Renal cortical epithelial cell (primary cell): ENCODE measurements at regions not wholly inside any gene's neighbourhood (a gene's known extent, or its start where the extent isn't known, plus 50 kb on each side); places are given as distances from the start of the nearest gene placed in this dataset.

Source experiments
- DNase-seq: peaks from one replicate; pipeline ENCODE4 v3.0.0-alpha.2; 2011; ENCODE audit warnings: low read depth

DNA sequence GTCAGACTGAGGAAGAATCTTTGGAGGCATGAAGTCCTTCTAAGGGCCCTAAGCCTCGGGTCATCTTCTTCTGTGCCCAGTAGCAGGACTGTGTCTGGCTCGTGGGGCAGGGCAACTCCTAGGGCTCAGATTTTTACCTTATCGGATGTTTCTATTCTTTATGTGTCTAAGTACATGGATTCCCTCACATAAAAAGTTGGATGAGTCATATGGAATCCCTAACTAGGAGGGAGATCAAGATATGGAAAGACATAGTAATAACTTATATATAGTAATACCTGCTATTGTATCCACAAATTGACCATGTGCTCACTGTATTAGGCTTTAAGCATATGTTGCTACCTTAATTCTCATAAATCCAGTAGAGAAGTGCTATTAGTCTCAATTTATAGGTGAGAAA is 364.5 kb upstream of the CAMK1G start:
- no peak for DNase-seq

DNA sequence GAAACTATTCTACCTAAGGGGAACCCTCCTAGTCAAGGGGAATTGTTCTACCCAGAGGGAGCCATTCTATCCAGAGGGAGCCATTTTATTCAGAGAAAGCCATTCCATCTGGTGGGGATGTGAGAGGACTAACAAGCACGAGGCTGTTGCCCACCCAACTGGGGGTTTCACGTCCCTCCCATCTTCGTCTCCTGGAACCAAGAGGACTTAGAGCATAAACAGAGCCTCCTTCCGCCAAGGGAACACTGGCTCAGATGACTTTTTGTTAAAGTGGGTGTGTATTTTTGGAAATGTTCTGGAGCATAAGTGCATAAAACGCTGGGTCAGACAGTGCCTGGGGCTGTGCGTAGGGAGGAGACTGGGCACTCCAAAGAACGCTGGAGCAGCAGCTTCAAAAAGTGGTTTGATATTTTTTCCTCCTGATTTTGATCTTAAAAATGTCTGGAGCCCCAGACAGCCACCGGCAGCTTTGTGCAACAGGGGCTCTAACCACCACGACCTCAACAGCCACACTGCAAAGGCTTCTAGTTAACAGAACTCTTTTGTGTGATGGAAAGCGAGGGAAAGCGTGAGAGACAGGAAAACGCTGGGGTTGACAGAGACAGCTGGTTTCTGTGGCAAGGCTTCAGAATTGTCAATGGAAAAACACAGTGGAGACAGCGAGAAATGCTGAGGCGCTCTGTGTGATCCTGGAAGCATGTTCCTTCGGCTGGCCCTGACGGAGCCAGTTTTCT is 363.6 kb upstream of the CAMK1G start:
- DNase-seq, result no peak

DNA sequence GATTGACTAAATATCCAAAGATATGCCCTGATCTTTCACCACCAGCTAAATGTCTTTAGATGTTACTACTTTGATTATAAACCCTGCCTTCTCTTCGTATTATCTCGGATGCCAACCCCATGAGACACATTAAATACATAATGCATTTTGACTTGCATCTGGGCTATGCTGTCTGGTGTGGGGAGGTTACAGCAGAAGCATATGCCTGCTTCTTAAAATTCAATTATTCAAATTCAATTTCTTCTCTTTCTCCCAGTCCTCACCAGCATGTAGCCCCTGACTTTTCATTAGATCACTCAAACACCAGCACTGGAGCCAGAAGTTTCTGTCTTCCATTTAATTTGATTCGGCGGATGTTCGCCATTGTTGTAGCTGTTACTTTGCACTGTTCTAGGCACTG is 360.7 kb upstream of the CAMK1G start:
- no peak for DNase-seq

DNA sequence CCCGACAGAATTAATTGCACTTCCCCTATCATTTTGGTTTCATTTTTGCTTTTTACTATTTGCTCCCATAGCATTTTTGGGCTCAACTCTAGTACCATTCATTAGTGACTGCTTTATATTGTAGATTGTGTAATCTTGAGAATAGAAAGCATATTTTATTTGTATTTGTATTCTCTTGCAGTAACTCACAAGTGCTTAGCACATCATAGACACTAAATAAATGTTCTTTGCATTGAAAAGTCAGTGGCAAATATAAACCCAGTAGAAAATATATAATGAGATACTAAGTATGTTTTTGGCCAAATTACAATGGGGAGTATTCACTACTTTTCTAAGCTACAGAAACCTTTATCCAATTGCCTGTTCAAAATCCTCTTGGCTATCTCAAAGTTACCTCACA is 359.7 kb upstream of the CAMK1G start:
- DNase-seq, result no peak

DNA sequence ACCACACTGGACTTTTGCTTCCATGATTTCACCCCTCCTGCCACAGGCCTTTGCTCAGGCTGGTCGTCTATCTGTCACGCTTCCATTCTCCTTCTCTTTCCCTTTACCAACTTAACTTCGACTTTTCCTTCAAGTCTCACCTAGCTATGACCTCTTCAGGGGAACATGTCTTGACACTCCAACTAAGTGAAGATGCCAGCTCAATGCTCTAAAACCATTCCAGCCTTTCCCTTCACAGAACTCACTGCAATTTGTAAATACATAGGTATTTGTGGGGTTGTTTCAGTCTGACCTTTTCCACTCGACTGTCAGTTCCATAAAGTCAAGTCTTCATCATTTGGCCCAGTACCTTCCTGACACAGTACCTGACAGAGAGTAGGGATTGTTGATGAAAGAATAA is 358.6 kb upstream of the CAMK1G start:
- DNase-seq, result no peak

DNA sequence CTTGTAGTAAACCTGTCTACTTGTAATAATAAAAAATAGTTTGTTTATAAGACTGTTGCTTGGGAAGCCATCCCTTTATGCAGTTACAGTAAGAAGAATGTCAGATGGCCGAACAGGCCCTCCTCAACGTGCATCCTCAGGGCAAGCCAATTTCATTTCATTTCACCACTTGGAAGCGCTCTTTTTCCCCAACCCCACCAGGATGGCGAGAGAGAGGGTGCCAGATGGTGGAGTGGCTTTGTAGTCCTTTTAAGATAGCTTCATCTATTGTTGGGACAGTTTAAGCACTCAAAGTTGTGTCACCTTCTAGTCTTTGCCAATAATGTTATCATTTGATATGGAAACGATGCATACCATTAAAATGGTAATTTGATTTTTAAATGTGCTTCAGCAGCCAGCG is 356.3 kb upstream of the CAMK1G start:
- no peak for DNase-seq

DNA sequence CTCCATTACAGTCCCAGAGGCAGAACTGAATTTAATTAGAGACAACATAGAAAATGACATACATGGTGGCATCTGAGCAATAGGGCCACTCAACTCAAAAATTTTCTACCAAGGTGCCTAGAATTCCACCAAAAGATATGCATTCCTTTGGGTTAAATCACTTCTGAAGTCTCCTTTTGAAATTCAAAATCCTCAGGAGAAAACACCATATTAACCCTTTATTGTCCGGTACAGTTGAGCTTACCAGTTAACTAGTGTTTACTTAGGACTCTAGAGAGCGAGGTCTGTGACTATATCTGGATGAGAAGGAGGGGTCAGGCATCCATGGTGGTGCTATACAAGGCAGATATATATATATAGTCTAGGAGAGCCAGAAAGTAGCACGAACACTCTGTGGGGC is 355.6 kb upstream of the CAMK1G start:
- DNase-seq, result no peak

DNA sequence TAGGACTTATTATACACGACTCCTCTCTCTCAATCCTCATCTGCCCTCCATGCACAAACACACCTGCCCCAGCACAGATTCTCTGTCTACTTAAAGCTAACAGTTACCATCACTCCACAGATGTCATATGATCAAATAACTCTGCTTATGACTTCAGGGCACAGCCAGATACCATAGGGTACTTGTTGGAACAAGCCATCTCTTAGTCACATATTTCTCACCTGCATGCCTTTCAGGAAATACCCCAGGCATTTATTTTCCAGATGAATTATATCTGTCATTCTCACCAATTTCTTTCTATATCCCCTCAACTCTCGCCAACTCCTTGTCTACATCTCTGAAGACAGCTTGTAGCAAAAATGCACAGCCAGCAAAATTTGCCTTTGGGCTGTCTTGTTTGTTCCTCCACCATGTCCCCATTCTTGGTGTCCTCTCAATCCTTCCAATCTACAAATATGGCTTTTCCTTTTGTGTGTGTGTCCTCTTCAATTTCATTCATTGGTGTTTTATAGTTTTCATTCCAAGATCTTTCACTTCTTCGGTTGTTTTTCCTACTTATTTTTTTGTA is 353.9 kb upstream of the CAMK1G start:
- no peak for DNase-seq

DNA sequence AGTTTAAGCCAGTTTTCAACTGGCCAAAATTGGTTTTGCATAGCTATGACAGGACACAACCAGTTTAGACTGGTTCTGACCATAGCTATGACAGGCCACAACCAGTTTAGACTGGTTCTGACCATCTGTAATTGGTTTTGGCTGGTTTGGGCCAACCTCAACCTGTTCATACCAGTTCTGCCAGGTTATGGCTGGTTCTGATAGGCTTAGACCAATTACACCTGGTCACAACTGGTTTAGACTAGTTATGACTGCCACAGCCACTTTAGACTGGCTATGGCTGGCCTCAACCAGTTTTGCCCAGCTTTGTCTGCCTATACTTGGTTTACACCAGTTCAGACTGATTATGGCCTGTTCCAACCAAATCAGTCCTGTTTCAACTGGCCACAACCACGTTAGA is 353.2 kb upstream of the CAMK1G start:
- DNase-seq, result no peak

DNA sequence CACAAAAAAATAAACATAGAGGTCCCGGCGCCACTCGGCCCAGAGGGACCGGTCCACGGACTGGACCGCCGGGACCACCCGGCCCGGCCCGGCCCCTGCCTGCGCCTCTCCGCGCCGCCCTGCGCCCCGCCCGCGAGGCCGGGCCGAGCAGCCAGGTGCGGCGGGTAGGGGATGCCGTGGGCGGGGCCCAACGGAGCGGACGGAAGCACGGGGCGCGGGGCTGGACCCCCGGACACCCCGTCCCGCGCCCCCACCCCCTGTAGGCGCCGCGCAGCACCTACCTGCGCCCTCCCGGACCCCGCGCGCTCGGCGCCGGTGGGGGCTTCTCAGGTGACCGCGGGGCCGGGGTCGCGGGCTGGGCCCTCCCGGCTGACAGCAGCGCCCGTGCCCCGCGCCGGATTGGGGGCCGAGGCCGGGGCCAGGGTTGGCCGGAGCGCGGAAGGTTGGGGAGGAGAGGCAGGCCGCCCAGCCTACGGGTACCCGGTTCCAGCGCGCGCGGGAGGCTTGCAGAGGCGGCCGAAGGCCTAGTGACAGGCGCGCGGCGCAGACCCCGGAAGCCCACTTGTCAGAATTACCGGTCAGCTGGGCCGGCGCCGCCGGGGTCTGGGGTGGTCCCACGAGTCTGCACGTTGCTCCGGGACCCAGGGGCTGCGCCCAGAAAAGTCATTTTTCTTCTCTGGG is 351.9 kb upstream of the CAMK1G start:
- no peak for DNase-seq

DNA sequence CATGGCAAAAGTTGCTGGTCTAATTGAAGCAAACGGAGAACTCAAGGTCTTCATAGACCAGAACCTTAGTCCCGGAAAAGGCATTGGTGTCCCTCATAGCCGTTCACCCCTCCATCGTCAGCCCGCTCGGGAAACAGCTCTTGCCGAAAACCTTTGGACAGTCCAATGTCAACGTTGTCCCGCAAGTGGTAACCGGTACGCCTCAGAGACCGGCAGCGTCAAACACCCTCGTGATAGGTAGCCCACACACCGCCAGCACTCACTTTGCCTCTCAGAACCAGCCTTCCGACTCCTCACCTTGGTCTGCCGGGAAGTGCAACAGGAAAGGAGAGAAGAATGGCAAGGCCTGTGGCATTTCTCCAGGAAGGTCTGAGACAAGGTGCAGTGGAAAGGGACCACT is 351.3 kb upstream of the CAMK1G start:
- no peak for DNase-seq

DNA sequence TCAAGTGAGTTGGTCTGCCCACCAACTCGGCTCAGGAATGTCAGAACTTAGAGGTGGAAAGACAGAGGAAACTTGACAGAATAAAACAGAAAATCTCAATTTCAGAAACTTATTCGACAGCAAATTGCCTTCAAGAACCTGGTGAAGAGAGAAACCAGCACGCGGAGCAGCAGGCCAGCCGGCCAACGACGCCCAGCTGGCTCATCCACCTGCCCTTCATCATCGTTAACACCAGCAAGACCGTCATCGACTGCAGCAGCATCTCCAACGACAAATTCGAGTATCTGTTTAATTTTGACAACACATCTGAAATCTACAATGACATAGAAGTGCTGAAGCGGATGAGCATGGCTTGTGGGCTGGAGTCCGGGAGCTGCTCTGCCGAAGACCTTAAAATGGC is 350.8 kb upstream of the CAMK1G start:
- DNase-seq, result no peak

DNA sequence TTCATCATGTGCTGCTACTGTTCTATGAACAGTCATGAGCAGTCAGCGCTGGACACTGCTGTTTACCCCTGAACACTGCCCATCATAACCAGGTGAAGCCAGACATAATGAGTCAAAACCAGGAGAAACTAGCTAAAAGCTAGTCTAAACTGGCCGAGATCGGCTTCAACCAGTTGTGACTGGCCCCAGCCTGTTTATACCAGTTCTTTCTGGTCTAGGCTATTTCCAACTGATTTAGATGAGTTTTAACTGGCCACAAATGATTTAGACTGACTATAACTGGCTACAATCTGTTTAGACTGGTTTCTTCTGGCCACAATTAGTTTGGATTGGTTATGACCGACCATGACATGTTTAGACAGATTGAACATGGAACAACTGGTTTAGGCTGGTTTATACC is 348.3 kb upstream of the CAMK1G start:
- no peak for DNase-seq

DNA sequence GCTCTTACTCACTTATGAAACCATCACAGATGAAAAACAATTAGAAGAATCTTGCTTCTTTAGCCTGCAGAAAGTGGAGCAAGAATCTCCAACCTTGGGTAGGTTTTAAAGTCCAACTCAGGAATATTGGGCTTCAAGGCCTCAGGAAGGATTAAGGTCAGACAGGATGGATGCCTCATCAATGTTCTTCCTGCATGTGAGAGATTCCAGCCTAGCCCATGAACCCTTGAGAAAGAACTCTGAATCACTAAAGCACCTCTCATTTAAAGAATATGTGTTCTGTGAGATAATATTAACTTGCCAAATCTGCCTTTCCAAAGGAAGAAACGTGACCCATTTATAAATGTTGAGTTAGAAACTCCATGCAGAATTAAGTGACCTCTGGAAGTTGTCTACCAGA is 345.2 kb upstream of the CAMK1G start:
- DNase-seq, result no peak

DNA sequence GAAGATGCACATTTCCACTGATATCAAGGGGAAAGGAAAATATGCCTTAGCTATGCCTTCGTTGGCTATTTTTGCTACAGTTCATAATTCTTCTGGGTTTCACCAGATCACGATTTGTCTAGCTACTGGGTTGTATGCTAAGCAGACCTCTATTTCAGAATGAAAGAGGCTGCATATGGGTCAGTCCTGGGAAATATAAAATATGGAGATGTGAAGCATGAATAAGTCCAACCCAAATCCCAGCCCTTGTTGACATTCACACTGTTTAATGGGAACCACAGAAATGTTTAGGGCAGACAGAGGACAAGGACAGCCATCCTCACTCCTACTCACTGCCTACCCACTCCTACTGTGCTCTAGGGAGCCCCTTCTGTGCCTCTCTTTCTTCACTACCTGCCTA is 343.2 kb upstream of the CAMK1G start:
- DNase-seq, result no peak

DNA sequence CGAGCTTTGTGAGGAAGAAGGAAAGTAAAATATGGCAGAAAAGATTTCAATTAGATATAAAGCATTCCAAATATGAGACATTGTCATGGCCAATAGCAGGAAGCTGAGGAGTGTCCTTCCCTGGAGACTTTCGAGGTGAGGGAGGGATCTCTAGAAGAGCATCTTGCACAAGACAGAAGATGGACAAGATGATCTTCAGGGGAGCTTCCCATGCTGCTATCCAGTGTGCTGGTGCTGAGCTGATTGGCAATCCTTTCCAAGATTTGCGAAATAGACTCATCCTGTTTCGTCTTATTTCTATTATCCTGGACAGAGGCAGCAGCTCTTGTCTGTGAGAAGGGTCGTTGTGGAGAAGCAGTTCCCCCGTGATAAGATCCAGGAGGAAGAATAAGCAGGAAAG is 342.0 kb upstream of the CAMK1G start:
- peak; percentile 20 for DNase-seq

DNA sequence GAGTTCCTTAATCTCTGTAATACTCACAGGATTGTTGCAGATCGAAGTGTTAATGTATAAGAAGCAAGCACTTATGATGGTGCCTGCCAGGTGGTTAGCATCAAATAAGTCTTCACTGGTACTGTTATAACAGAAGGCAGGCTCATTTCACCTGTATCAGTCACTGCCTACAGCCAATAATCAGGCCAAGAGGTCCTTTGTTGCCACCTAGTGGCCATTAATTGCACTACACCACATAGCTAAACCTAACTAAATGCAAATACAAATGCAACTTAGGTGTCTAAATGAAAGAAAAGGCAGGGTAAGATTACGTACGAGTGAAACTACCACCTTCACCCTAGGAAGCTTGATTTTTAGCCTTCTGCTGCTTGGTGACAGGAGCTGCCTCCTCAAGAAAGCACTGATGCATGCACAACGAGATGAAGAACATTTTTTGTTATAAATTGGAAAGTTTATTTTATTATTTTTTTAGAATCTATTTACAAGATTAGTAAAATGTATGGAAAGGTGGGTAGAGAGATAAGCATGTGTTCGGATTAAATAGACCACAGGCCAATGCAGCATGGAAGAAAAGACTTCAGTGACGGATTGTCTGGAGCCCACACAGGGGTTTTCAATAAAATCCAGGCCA is 334.8 kb upstream of the CAMK1G start:
- DNase-seq, result peak; percentile 70

DNA sequence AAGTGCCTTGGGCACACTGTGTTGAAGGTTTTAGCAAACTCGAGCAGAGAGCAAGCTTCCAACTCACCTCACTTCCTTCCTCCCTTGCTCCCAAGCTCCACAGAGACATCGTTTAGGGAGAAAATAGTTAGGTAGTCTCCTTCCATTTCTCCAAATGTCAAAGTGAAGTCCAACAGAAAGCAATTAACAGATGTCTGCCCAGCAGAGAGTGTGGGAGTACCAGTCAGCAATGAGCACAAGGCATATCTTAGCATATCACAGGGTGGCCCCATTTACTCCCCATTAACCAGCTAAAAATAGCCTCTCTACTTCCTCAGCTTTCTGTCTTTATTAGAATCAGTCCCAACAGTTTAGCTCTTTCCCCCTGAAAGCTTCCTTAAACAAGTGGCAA is 334.2 kb upstream of the CAMK1G start:
- no peak for DNase-seq

DNA sequence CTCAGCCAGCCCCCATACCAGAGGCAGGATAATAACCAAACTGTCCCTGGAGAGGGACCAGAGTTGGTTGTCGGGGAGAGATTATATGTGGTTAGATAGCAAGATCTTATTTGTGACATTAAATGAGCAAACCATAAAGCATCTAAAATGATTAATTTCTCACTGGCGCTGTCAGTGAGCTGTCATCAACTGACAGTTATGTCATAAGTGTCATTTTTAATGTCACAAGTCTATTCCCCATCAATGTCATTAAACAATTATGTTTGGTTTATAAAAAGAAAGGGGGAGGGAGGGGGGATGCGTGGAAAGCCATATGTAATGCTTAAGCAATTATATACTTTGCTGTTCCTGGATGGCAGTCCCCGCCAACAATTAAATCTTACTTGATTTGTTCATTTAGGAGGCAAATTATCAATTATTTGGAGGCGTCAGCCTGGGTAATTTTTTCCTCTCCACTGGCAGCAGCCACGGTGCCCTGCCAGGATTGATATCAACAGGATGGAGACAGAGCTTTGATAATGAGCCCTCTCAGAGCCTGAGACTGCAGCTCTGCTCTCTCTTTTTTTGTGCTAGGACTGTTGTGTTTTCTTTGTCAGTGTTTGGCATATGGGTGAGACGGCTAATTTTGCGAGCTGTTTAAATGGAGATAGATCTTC is 333.6 kb upstream of the CAMK1G start:
- DNase-seq, result no peak

DNA sequence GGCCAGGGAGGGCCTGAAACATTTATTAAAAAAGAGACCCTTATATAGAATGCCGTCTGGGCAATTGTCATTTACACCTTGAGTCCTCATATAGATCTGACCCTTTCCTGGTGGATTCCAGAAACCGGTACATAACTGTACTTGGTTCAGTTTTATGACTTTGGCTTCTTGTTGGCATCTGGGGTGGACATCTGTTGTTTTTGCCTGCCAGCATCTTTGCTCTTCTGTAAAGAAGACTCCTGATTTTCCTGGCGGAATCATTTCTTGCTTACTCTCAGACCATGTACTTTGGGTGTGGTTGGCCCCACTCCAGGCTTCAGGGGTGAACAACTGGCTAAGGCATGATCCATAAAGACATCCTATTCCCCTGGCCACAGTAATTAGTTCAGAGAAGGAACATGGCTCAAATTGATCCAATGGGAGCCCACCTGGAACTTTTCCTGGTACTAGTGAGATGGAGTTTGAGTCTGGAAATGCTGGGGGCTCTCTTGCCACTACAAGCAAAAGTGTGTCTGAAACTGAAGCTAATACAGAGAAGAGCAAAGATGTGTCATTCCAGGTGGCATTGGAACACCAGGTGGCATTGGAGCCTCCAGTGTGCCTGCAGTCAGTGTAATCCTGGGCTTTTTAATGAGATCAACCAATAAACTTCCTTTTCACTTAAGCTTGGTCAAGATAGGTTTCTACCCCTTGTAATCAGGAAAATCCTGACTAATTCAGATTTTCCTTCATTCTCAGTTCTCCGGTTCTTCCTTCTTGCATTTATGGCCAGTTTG is 332.5 kb upstream of the CAMK1G start:
- no peak for DNase-seq

DNA sequence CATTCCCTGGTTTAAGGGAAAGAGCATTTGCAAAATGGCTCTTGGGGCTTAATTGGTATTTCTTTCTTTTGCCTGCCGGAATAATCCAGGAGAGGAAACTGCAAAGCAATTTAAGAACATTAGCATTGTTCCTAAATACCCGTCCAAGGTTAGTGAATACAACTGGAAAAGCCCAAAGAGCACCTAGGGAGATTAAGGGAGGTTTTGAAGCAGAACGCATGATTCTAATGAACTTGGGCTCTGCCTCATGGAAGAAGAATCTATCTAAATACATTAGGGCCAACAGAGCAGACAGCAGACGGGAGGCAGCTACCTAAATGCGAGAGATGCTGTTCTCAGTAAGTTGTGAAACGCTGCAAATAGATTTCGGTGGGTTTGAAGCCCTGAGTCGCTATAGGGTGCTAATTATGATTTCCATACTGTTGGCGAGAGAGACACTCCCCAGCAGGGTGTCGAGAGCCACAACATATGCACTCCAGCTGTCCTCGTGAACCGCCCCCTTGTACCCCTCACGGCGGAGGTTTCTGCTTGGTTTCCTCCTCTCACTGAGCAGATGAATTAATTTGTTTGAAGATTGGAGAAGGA is 326.7 kb upstream of the CAMK1G start:
- DNase-seq, result no peak
